GM13976 (cell line): ENCODE measurements at regions not wholly inside any gene's neighbourhood (a gene's known extent, or its start where the extent isn't known, plus 50 kb on each side); places are given as distances from the start of the nearest gene placed in this dataset.

Experiments
- DNase-seq: peaks from one replicate; pipeline ENCODE4 v3.0.0; 2012; ENCODE audit warnings: low spot score
- in situ Hi-C: fragments of 300-500 bp; cut with MboI; formaldehyde crosslinking; loops from one replicate; pipeline ENCODE4 v1.12.0; 2022; ENCODE audit warnings: low sequenced_read_pairs, mixed read lengths, inconsistent platforms; ENCODE audit not compliant: unreplicated experiment
- TF ChIP-seq, protein P1 (sequence below): IDR thresholded peaks from 2 replicates; pipeline ENCODE4 v1.5.1; 2012; ENCODE audit warnings: borderline replicate concordance, mild to moderate bottlenecking; ENCODE audit not compliant: insufficient read depth; ENCODE audit errors: extremely low read depth, missing control alignments, control extremely low read depth

DNA sequence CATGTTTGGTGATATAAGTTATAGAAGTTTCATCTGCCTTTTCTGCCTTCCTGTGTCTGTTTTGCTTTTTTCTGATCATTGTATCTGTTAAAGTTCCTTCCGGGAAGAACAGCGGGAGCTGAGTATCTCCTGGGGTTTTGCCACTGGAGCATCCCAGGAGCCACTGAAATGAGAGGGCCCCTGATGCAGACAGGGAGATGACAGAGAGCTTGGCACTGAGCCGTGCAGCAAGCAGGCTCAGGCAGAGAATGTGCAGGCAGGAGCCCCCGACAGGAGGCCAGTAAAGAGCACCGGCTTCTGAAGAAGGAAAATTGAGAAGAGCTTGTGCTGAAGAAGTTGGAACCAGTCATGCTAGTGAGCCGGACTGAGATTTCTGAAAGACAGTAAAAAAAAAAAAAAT is 137.8 kb downstream of the TDRD15 start:
- TF ChIP-seq, protein P1, sequence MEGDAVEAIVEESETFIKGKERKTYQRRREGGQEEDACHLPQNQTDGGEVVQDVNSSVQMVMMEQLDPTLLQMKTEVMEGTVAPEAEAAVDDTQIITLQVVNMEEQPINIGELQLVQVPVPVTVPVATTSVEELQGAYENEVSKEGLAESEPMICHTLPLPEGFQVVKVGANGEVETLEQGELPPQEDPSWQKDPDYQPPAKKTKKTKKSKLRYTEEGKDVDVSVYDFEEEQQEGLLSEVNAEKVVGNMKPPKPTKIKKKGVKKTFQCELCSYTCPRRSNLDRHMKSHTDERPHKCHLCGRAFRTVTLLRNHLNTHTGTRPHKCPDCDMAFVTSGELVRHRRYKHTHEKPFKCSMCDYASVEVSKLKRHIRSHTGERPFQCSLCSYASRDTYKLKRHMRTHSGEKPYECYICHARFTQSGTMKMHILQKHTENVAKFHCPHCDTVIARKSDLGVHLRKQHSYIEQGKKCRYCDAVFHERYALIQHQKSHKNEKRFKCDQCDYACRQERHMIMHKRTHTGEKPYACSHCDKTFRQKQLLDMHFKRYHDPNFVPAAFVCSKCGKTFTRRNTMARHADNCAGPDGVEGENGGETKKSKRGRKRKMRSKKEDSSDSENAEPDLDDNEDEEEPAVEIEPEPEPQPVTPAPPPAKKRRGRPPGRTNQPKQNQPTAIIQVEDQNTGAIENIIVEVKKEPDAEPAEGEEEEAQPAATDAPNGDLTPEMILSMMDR, result no peak
- in situ Hi-C loops, result no loop called here
- DNase-seq, result no peak

DNA sequence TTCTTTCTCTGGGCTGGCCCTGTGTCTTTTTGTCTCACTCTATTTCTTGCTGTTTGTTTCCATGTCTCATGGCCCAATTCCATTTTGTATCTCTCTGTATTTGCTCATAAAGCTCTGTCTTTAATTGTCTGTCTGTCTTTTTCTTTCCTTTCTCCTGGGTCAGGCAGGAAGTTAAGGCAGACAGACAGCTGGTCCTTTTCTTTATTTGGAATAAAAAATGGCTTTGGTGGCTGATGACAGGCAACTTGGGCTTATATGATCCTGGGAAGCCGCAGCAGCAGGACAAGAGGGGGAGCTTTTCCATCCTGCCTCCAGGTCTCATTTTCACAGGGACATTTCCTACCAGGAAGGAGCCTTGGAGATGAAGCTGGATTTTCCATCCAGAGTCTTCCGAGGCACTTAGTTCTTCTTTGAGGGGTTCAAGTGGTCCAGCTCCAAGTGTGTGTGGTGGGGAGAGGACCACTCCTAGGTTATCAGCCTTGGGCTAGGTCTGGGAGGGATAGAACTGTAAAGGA is 138.7 kb downstream of the TDRD15 start:
- DNase-seq, result no peak
- TF ChIP-seq, protein P1, result no peak
- in situ Hi-C loops, result no loop called here

DNA sequence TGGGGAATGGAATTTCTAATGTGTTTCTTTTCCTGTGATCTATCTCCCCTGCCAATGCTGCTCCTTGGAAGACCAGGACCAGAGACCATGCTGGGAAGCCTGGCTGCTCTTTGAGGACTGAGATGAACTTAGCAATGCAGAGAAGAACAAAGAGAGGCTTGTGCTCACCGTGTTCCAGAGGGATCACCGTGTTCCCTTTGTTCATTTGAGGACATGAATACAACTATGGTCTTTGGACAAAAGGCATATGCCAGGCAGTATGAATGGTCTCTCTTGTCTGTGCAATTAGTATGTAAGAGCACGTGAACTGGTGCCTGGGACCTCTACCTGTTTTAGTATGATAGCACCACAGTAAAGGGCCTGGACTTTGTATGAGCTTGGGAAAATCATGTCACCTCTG is 139.9 kb downstream of the TDRD15 start:
- TF ChIP-seq, protein P1, result no peak
- no peak for DNase-seq
- in situ Hi-C loops, result no loop called here

DNA sequence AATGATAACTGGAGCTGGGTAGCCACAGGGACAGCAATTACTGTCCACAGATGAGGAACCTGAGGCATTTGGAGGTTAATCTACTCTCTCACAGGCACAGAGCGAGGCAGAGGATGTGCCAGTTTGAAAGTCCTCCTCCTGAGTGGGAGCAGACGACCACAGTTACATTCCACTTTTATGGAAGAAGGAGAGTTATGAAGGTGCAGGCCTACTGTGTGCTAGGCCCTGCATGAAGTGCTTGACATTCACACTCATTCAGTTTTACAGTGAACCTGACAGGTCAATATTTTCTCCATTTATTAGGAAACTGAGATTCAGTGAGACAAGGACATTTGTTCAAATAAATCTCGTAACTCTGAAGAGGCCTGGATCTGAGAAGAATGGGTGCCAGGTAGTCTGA is 142.0 kb downstream of the TDRD15 start:
- TF ChIP-seq, protein P1, result no peak
- no peak for DNase-seq
- in situ Hi-C loops, result no loop called here

DNA sequence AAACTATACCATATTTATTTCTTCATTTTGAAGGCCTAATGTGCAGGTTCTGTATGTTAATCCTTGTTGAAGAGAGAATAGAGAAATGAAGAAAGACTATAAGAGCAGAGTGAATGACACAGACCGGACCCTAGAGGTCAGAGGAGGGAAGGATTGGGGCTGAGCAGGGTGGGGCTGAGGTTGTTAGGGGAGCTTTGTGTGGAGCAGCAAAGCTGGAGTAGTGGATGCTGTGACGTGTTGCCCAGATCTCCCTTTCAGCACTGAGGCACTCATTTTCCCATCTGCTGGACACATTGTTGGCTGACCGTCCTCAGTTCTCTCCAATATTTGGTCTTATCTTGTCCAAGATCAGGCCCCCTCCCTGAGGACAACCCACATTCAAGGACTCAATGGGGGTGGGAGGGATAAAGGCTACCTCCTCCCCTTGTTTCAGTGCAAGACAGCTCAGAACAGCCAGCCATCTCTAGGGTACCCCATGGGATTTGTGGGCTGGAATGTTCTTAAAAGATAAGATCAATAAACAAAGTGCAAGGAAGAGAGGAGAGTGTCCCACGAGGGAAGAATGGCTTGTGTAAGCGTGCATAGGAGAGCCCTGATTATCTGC is 143.6 kb downstream of the TDRD15 start:
- in situ Hi-C loops, result no loop called here
- TF ChIP-seq, protein P1, result no peak
- DNase-seq, result no peak

GRCh38 chr2:21268197-21268877 is 144.6 kb downstream of the TDRD15 start:
- in situ Hi-C loops, result no loop called here
- no peak for DNase-seq
- TF ChIP-seq, protein P1, result no peak
